ENCODE measurements at regions not wholly inside any gene's neighbourhood (a gene's known extent, or its start where the extent isn't known, plus 50 kb on each side); places are given as distances from the start of the nearest gene placed in this dataset.

DNA sequence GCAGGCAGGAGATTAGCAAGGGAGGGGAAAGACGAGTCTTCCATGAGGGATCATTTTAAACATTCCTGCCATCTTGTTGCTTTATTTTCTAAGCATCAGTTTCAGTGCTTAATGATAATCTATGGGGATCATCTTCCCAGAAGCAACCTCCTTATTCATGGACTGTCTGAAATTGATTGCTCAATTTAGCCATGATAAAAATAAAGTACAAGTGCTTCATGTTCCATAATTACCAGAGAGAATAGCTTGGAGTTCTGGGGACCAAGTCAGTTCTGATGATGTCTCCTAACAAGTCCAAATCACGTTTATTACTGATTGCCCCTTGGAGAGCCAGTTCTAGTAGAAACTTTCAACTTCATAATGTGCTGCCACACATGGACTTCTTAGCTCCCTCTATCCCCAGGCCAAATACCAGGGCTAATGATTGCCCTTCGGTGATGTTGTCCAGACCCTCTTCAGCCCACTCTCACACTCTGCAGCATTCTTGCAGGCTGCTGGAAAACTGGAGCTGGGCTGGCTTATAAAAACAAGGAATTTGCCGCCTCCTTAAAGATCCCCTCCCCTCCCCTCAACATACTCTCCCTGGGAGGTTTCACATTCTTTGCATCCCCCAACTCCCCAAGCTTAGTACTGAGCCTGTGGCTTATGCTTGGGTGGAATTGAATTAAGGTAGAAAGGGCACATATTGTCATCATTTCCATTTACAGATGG is 222.1 kb upstream of the ADAMTS9 start:
- no peak for TF ChIP-seq POLR2A (IDR thresholded peaks at IDR 0.05)
- TF ChIP-seq, protein P1, sequence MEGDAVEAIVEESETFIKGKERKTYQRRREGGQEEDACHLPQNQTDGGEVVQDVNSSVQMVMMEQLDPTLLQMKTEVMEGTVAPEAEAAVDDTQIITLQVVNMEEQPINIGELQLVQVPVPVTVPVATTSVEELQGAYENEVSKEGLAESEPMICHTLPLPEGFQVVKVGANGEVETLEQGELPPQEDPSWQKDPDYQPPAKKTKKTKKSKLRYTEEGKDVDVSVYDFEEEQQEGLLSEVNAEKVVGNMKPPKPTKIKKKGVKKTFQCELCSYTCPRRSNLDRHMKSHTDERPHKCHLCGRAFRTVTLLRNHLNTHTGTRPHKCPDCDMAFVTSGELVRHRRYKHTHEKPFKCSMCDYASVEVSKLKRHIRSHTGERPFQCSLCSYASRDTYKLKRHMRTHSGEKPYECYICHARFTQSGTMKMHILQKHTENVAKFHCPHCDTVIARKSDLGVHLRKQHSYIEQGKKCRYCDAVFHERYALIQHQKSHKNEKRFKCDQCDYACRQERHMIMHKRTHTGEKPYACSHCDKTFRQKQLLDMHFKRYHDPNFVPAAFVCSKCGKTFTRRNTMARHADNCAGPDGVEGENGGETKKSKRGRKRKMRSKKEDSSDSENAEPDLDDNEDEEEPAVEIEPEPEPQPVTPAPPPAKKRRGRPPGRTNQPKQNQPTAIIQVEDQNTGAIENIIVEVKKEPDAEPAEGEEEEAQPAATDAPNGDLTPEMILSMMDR (IDR thresholded peaks at IDR 0.05) = no peak
- intact Hi-C loops (cut with DNase I; ENCODE audit: low total_unique reads) = no loop called here
- 79 to 89% methylated on average over 4 of the region's 4 CpGs for WGBS, 2 donors
- no peak for DNase-seq (ENCODE audit: low spot score in 2 of 2)
- no peak overlapping the region for H3K4me3 ChIP-seq (ENCODE audit: low read depth, poor library complexity, severe bottlenecking)

DNA sequence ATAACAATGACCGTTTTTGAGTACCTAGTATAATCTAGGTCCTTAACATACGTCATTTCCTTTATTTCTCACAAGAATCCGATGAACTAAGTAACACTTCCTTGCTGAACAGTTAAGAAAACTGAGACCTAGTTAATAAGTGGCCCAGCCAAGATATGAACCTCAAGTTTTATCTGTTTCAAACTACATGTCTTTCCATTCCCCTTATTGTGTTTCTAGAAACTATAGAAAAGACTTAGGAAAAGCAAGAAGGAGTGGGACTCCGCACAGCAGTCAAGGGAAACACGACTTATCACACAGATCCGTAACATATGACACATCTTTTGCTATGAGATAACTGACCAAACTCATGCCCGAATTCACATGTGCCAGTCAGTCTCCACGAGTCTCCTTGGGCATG is 221.2 kb upstream of the ADAMTS9 start:
- DNase-seq (ENCODE audit: low spot score in 2 of 2) = no peak
- 88 to 89% methylated on average over 8 of the region's 8 CpGs for WGBS, 2 donors
- intact Hi-C loops (cut with DNase I; ENCODE audit: low total_unique reads) = no loop called here
- H3K4me3 ChIP-seq (ENCODE audit: low read depth, poor library complexity, severe bottlenecking) = no peak overlapping the region
- TF ChIP-seq, protein P1 (IDR thresholded peaks at IDR 0.05) = no peak
- TF ChIP-seq POLR2A (IDR thresholded peaks at IDR 0.05) = no peak

DNA sequence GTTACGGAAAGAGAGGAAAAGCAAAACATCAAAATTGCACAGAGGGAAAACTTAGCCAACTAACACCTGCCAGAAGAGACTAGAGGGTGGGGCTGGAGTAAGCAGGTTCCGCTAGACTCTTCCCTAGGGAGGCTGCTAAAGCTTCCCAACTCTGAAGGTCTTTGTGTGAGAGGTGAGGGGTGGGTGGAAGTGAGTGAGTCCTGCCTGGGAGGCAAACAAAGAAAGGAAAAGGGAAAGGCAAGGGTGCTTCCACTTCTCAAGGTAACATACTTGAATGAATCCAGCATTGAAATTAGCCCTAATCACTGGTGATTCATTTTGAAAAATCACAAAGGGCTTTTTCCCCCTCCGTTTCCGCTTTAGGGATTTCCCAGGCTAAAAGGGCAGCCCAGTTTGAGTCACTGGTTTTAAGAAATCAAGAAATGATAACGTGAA is 220.5 kb upstream of the ADAMTS9 start:
- no peak for TF ChIP-seq POLR2A (IDR thresholded peaks at IDR 0.05)
- TF ChIP-seq, protein P1 (IDR thresholded peaks at IDR 0.05) = no peak
- no peak overlapping the region for H3K4me3 ChIP-seq (ENCODE audit: low read depth, poor library complexity, severe bottlenecking)
- intact Hi-C loops (cut with DNase I; ENCODE audit: low total_unique reads) = no loop called here
- 34 to 40% methylated on average over 5 of the region's 5 CpGs for WGBS, 2 donors
- DNase-seq (ENCODE audit: low spot score in 2 of 2) = no peak

DNA sequence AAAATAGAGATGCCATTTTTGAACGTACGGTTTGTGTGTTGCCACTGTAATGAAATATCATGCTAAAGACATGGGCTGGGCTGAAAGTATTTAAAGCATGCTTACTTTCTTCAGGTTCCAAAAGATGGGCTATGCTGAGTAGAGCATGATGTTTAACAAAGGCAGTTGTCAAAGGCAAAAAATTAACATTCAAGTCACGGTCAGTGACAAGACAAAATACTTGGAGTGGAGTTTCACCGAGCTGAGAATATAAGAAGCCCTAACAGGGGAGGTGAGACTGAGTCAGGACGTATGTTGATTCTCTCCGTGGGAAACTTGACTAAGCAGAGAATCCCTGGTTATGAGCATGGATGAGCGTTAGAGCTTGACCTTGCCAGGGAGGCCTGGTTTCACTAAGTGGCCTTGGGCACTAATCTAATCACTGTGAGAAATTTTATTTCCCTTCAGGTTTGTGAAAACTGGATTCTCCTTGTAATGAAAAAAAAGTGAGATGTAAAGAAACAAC is 218.2 kb upstream of the ADAMTS9 start:
- 88 to 91% methylated on average over 7 of the region's 7 CpGs for whole genome bisulfite sequencing, 2 donors
- TF ChIP-seq, protein P1 (IDR thresholded peaks at IDR 0.05) = no peak
- TF ChIP-seq POLR2A (IDR thresholded peaks at IDR 0.05) = no peak
- no peak for DNase-seq (ENCODE audit: low spot score in 2 of 2)
- H3K4me3 ChIP-seq (ENCODE audit: low read depth, poor library complexity, severe bottlenecking) = no peak overlapping the region
- intact Hi-C loops (cut with DNase I; ENCODE audit: low total_unique reads) = no loop called here

DNA sequence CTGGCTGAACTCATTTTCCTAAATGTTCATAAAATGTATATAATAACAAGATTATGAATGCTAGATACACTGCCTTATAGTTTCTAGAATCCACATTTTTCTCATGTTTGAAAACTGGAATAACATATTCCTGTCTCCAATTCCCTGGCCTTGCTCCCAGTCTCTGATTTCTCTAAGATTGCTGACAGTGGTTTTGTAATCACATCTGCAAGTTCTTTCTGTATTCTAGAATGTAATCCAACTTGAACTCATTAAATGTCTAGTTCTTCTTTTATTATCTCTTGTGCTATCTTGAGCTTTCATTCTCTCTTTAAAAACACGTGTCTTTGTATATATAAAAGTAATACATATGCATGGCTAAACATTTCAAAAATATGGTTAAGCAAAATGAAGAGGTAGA is 215.2 kb upstream of the ADAMTS9 start:
- no peak overlapping the region for H3K4me3 ChIP-seq (ENCODE audit: low read depth, poor library complexity, severe bottlenecking)
- DNase-seq (ENCODE audit: low spot score in 2 of 2) = no peak
- intact Hi-C loops (cut with DNase I; ENCODE audit: low total_unique reads) = no loop called here
- TF ChIP-seq, protein P1 (IDR thresholded peaks at IDR 0.05) = no peak
- no peak for TF ChIP-seq POLR2A (IDR thresholded peaks at IDR 0.05)
- WGBS, 2 donors = 19 to 21% methylated on average over 1 of the region's 1 CpG
